COR-L47 (cell line): ENCODE measurements at regions not wholly inside any gene's neighbourhood (a gene's known extent, or its start where the extent isn't known, plus 50 kb on each side); places are given as distances from the start of the nearest gene placed in this dataset.
"Not testable (repeated sequence)": the region's sequence is repeated elsewhere in the genome, so short reads cannot be mapped to it uniquely, and the experiment has no call there.

Experiments used
- DNase-seq: peaks from one replicate; lab custom pipeline; 2025; lab: John Stamatoyannopoulos, UW

GRCh38 chr2:240191001-240191400 is 50.5 kb upstream of the OTOS start:
- DNase-seq: no peak

- no peak for DNase-seq
Observed at GRCh38 chr2:240192661-240193060, 52.2 kb upstream of the OTOS start.

- not testable (repeated sequence) for DNase-seq
Observed at GRCh38 chr2:240194341-240194762, 53.9 kb upstream of the OTOS start.

GRCh38 chr2:240195316-240195861 is 54.9 kb upstream of the OTOS start:
- DNase-seq: no peak

GRCh38 chr2:240196716-240197461 is 56.4 kb upstream of the OTOS start:
- no peak for DNase-seq

- DNase-seq: no peak
Observed at GRCh38 chr2:240197462-240198139, 57.1 kb upstream of the OTOS start.

- DNase-seq: no peak
Observed at GRCh38 chr2:240198226-240198625, 57.8 kb upstream of the OTOS start.

- no peak for DNase-seq
Observed at GRCh38 chr2:240199133-240199870, 58.8 kb upstream of the OTOS start.

- DNase-seq: no peak
Observed at GRCh38 chr2:240200230-240201051, 60.0 kb upstream of the OTOS start.

- DNase-seq: no peak
Observed at GRCh38 chr2:240201866-240202265, 61.4 kb upstream of the OTOS start.

GRCh38 chr2:240202586-240202985 is 62.1 kb upstream of the OTOS start:
- DNase-seq: no peak

GRCh38 chr2:240203031-240203787 is 62.8 kb upstream of the OTOS start:
- DNase-seq: no peak

GRCh38 chr2:240203788-240204270 is 63.4 kb upstream of the OTOS start:
- no peak for DNase-seq

GRCh38 chr2:240204431-240205276 is 64.2 kb upstream of the OTOS start:
- DNase-seq: no peak

GRCh38 chr2:240205348-240205747 is 64.9 kb upstream of the OTOS start:
- no peak for DNase-seq

GRCh38 chr2:240205772-240206171 is 65.3 kb upstream of the OTOS start:
- no peak for DNase-seq

GRCh38 chr2:240206630-240207029 is 66.2 kb upstream of the OTOS start:
- DNase-seq: no peak

- DNase-seq: no peak
Observed at GRCh38 chr2:240207661-240208060, 67.2 kb upstream of the OTOS start.

GRCh38 chr2:240208096-240208495 is 67.6 kb upstream of the OTOS start:
- DNase-seq: no peak
